BE2C (cell line): ENCODE measurements at regions not wholly inside any gene's neighbourhood (a gene's known extent, or its start where the extent isn't known, plus 50 kb on each side); places are given as distances from the start of the nearest gene placed in this dataset.

ENCODE experiments used
- DNase-seq: peaks from one replicate; pipeline ENCODE4 v3.0.0-alpha.2; 2020
- H3K27me3 ChIP-seq: fragments of 250-450 bp; sonication (Bioruptor Pico); 2 replicates; pipeline ENCODE4 v1.5.1; 2020; ENCODE audit warnings: mild to moderate bottlenecking
- H3K36me3 ChIP-seq: fragments of 250-450 bp; sonication (Bioruptor Pico); 2 replicates; pipeline ENCODE4 v1.5.1; 2020; ENCODE audit warnings: mild to moderate bottlenecking
- H3K4me1 ChIP-seq: fragments of 250-450 bp; sonication (Bioruptor Pico); 2 replicates; pipeline ENCODE4 v1.5.1; 2020
- H3K4me3 ChIP-seq: 2 replicates; pipeline ENCODE4 v1.5.1; 2011; ENCODE audit warnings: low read depth, low read length
- H3K9me3 ChIP-seq: fragments of 250-450 bp; sonication (Bioruptor Pico); 2 replicates; pipeline ENCODE4 v1.5.1; 2020
- CTCF ChIP-seq: IDR thresholded peaks from 2 replicates; pipeline ENCODE4 v1.5.1; 2012; ENCODE audit warnings: mild to moderate bottlenecking, low read depth, low read length

- DNase-seq: no peak
- no peak for TF ChIP-seq CTCF
These were observed 61.1 kb upstream of the SAMSN1 start for GRCh38 chr21:14607262-14607661.

GRCh38 chr21:14603202-14603601 is 57.1 kb upstream of the SAMSN1 start:
- no peaks in the 10 kb centered on the region for H3K4me1 ChIP-seq
- H3K9me3 ChIP-seq: no peaks in the 10 kb centered on the region
- no peak for DNase-seq
- no peaks in the 10 kb centered on the region for H3K27me3 ChIP-seq
- no peaks in the 10 kb centered on the region for H3K36me3 ChIP-seq
- H3K4me3 ChIP-seq: no peak overlapping the region
- no peak for TF ChIP-seq CTCF

More at GRCh38 chr21:14607262-14607661, 61.1 kb upstream of the SAMSN1 start:
- H3K27me3 ChIP-seq: no peaks in the 10 kb centered on the region
- H3K4me3 ChIP-seq: no peak overlapping the region
- no peaks in the 10 kb centered on the region for H3K4me1 ChIP-seq
- H3K9me3 ChIP-seq: no peaks in the 10 kb centered on the region
- H3K36me3 ChIP-seq: no peaks in the 10 kb centered on the region

- DNase-seq: no peak
- no peak for TF ChIP-seq CTCF
- Histone ChIP-seq H3K9me3 (no peaks in the 10 kb centered on the region), H3K4me3 (no peak overlapping the region), H3K4me1 (no peaks in the 10 kb centered on the region), H3K27me3 (no peaks in the 10 kb centered on the region), H3K36me3 (no peaks in the 10 kb centered on the region)
These were observed 56.4 kb upstream of the SAMSN1 start for GRCh38 chr21:14602382-14602958.

DNA sequence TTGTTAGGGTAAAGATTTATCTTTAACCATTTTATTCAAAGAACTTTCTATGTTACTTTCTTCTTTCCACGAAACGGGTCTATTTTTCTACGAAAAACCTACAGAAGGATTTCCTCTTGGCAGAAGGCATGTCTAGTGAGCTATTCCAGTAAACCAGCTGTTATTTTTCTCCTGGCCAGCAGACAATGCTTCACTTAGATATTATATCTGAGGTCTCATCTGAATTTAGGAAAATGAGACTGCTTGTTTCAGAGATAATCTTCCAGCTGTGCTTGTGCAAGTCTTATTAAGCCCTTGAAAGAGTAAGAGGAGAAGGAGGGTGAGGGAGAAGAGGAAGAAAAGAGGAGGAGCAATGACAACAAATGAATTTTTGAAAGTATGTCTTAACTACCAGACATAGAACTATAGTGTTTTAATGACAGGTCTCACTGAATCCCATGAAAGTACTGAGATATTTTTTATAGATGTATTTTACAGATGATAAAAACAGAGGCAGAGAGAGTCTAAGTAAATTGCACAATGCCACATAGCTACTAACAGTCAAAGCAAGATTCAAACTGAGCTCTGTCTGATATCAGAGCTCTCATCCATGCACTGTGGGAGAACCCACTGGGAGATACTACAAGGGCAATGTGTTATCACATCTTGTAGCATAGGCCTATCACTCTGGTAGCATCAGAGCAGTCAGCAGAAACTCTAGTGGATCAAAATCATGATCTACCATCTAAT is 54.6 kb upstream of the SAMSN1 start:
- no peaks in the 10 kb centered on the region for H3K9me3 ChIP-seq
- H3K27me3 ChIP-seq: no peaks in the 10 kb centered on the region
- no peak for TF ChIP-seq CTCF
- H3K36me3 ChIP-seq: no peaks in the 10 kb centered on the region
- no peak overlapping the region for H3K4me3 ChIP-seq
- DNase-seq: no peak
- no peaks in the 10 kb centered on the region for H3K4me1 ChIP-seq

GRCh38 chr21:14598065-14598464 is 52.0 kb upstream of the SAMSN1 start:
- Histone ChIP-seq H3K27me3 (no peaks in the 10 kb centered on the region), H3K36me3 (no peaks in the 10 kb centered on the region), H3K9me3 (no peaks in the 10 kb centered on the region), H3K4me1 (no peaks in the 10 kb centered on the region), H3K4me3 (no peak overlapping the region)
- no peak for TF ChIP-seq CTCF
- no peak for DNase-seq
